ENCODE measurements at regions not wholly inside any gene's neighbourhood (a gene's known extent, or its start where the extent isn't known, plus 50 kb on each side); places are given as distances from the start of the nearest gene placed in this dataset.

DNA sequence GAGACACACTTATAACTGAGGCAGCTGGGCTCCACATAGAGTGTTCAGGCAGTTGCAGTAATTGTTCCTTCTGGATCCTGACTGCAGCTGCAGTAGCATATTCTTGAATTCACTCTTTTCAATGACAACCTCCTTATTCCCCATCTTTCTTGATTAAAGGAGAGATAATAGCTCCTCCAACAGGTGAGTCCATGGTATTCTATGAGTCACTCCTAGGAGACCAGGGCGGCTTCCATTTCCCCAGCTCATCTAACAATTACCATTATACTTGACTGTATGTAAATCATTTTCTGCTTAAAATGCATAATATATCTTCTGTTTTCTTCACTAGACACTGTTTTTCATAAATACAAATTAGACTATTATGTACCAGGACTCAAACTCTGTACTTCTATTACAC lies 62.4 kb downstream of the TENT5A start:
- TF ChIP-seq, protein P1, sequence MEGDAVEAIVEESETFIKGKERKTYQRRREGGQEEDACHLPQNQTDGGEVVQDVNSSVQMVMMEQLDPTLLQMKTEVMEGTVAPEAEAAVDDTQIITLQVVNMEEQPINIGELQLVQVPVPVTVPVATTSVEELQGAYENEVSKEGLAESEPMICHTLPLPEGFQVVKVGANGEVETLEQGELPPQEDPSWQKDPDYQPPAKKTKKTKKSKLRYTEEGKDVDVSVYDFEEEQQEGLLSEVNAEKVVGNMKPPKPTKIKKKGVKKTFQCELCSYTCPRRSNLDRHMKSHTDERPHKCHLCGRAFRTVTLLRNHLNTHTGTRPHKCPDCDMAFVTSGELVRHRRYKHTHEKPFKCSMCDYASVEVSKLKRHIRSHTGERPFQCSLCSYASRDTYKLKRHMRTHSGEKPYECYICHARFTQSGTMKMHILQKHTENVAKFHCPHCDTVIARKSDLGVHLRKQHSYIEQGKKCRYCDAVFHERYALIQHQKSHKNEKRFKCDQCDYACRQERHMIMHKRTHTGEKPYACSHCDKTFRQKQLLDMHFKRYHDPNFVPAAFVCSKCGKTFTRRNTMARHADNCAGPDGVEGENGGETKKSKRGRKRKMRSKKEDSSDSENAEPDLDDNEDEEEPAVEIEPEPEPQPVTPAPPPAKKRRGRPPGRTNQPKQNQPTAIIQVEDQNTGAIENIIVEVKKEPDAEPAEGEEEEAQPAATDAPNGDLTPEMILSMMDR (IDR thresholded peaks at IDR 0.05 in 2 of 3, conservative IDR thresholded peaks at IDR 0.05 in 1 of 3; ENCODE audit: borderline replicate concordance in 1 of 3, insufficient read depth in 1 of 3, low read depth in 2 of 3, low read length in 2 of 3): no peak
- TF ChIP-seq EZH2 (IDR thresholded peaks at IDR 0.05) (no peak), CEBPB (IDR thresholded peaks at IDR 0.05; ENCODE audit: low read depth) (no peak), POLR2AphosphoS5 (IDR thresholded peaks at IDR 0.05; ENCODE audit: low read depth, low read length) (no peak), SP1 (IDR thresholded peaks at IDR 0.05; ENCODE audit: low read depth) (no peak), POLR2A (IDR thresholded peaks at IDR 0.05; ENCODE audit: borderline replicate concordance, extremely low read depth, insufficient read depth, insufficient read length) (no peak), ZNF274 (IDR thresholded peaks at IDR 0.05; ENCODE audit: low read depth, low read length) (no peak), SIN3A (IDR thresholded peaks at IDR 0.05; ENCODE audit: low read depth) (no peak)
- TF ChIP-seq, protein P2, sequence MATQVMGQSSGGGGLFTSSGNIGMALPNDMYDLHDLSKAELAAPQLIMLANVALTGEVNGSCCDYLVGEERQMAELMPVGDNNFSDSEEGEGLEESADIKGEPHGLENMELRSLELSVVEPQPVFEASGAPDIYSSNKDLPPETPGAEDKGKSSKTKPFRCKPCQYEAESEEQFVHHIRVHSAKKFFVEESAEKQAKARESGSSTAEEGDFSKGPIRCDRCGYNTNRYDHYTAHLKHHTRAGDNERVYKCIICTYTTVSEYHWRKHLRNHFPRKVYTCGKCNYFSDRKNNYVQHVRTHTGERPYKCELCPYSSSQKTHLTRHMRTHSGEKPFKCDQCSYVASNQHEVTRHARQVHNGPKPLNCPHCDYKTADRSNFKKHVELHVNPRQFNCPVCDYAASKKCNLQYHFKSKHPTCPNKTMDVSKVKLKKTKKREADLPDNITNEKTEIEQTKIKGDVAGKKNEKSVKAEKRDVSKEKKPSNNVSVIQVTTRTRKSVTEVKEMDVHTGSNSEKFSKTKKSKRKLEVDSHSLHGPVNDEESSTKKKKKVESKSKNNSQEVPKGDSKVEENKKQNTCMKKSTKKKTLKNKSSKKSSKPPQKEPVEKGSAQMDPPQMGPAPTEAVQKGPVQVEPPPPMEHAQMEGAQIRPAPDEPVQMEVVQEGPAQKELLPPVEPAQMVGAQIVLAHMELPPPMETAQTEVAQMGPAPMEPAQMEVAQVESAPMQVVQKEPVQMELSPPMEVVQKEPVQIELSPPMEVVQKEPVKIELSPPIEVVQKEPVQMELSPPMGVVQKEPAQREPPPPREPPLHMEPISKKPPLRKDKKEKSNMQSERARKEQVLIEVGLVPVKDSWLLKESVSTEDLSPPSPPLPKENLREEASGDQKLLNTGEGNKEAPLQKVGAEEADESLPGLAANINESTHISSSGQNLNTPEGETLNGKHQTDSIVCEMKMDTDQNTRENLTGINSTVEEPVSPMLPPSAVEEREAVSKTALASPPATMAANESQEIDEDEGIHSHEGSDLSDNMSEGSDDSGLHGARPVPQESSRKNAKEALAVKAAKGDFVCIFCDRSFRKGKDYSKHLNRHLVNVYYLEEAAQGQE (IDR thresholded peaks at IDR 0.05; ENCODE audit: low read depth): no peak
